Testis (tissue), 2 donors: ENCODE measurements at regions not wholly inside any gene's neighbourhood (a gene's known extent, or its start where the extent isn't known, plus 50 kb on each side); places are given as distances from the start of the nearest gene placed in this dataset.
A peak's percentile ranks its signal among the peaks of the same experiment; 100 is the strongest.

Experiments used
- DNase-seq: peaks from one replicate; pipeline ENCODE4 v3.0.0-alpha.2; 2019
- H3K27ac ChIP-seq, 2 donors: fragments of 200-600 bp; sonication (generic); one replicate each; pipeline ENCODE4 v1.5.1; 2019
- H3K27me3 ChIP-seq: fragments of 200-600 bp; sonication (generic); one replicate; pipeline ENCODE4 v1.5.1; 2019
- H3K36me3 ChIP-seq: fragments of 200-600 bp; sonication (generic); one replicate; pipeline ENCODE4 v1.5.1; 2017; ENCODE audit warnings: low read depth; ENCODE audit errors: missing control alignments
- H3K4me1 ChIP-seq: fragments of 200-600 bp; sonication (generic); one replicate; pipeline ENCODE4 v1.5.1; 2019
- H3K4me3 ChIP-seq, 2 donors: fragments of 200-600 bp; sonication (generic); one replicate each; pipeline ENCODE4 v1.5.1; 2017 to 2019
- H3K9me3 ChIP-seq: fragments of 200-600 bp; sonication (generic); one replicate; pipeline ENCODE4 v1.5.1; 2017
- POLR2A ChIP-seq: fragments of 450-650 bp; IDR thresholded peaks from one replicate; pipeline ENCODE4 v1.6.1; 2017; ENCODE audit warnings: antibody characterized with exemption, mild to moderate bottlenecking, moderate library complexity
- WGBS, 2 donors: methylation state at CpG; one replicate each; pipeline ENCODE4 v1.1.5; 2018; 5-methylcytosine and 5-hydroxymethylcytosine counted together
- intact Hi-C: fragments of 100-400 bp; cut with DNase I; formaldehyde crosslinking; loops from one replicate; pipeline ENCODE4 v1.15.1; 2023; ENCODE audit warnings: low total_unique reads
- TF ChIP-seq, protein P1 (sequence below), 3 experiments: fragments of 450-650 bp in 2 of 3; fragments of 200-600 bp in 1 of 3; sonication (generic) in 1 of 3; IDR thresholded peaks; one replicate each; pipeline ENCODE4 v1.5.1; 2016 to 2019; ENCODE audit warnings: antibody characterized with exemption in 3 of 3, mild to moderate bottlenecking in 2 of 3, moderate library complexity in 1 of 3

DNA sequence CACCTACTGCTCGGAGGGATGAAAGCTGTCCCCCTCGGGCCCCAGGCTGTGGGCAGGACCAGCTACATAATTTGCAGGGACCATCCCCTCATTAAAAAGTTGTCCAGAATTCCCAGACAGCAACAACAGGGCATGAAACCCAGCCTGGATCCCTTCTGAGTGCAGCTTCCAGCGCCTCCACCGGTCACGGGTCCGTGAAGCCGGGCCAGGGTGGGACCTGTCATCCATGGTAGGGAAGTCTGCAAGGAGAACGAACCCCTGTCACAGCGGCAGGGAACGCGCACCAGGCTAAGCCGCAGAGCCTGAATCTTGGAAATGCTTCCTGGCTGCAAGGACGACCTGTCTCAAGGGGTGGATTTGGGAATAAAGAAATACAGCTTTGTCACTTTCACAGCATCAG, 214.2 kb downstream of the RBFOX3 start:
- Histone ChIP-seq H3K9me3 (no peaks in the 10 kb centered on the region), H3K27ac (no peak overlapping the region), H3K4me3 (no peak overlapping the region), H3K4me1 (no peaks in the 10 kb centered on the region), H3K27me3 (no peaks in the 10 kb centered on the region), H3K36me3 (no peaks in the 10 kb centered on the region)
- WGBS, 2 donors = 73 to 90% methylated on average over 8 to 13 of the region's 13 CpGs
- TF ChIP-seq POLR2A = no peak
- intact Hi-C loops = loop anchor here (10.0 kb wide), 1 partner anchor 308 kb away; no protein-coding TSS in a partner anchor
- no peak for DNase-seq

DNA sequence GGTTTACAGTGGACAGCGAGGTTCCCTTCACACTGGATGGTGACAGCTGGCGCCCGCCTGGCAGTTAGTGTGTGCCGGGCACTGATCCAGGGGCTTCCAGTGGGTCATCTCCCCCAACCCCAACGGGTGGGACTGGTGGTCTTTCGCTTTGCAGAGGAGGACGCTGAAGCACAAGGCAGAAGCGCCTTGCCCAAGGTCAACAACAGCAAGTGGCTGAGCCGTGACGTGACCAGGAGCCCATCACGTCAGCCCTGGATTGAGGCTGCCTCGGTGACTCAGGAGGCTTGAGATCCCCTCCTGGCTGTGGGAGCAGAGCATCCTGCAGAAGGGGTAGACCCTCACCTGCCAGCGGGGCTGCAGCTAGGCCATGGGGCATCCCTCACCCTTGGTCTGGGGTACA, 215.3 kb downstream of the RBFOX3 start:
- no peak overlapping the region for H3K27ac ChIP-seq

DNA sequence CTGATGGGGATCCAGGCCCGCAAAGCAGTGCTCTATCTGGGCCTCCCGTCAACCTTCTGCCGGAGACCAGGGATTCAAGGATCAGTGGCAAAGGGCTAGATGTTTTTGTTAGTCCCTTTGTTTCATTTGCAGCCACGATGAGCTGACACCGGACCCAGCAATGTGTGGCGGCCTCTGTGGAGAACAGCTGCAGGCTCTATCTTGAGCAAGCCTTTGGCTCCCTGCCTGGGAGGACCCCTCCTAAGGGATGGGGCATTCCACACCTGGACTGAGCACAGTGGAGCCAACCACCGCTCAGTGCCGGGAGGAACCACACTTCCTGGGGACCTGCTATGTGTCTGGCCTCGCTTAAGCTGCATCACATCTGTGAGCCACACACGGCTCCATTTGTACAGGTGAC, 215.8 kb downstream of the RBFOX3 start:
- no peaks in the 10 kb centered on the region for H3K36me3 ChIP-seq
- no peaks in the 10 kb centered on the region for H3K27me3 ChIP-seq
- DNase-seq = no peak
- TF ChIP-seq, protein P1, sequence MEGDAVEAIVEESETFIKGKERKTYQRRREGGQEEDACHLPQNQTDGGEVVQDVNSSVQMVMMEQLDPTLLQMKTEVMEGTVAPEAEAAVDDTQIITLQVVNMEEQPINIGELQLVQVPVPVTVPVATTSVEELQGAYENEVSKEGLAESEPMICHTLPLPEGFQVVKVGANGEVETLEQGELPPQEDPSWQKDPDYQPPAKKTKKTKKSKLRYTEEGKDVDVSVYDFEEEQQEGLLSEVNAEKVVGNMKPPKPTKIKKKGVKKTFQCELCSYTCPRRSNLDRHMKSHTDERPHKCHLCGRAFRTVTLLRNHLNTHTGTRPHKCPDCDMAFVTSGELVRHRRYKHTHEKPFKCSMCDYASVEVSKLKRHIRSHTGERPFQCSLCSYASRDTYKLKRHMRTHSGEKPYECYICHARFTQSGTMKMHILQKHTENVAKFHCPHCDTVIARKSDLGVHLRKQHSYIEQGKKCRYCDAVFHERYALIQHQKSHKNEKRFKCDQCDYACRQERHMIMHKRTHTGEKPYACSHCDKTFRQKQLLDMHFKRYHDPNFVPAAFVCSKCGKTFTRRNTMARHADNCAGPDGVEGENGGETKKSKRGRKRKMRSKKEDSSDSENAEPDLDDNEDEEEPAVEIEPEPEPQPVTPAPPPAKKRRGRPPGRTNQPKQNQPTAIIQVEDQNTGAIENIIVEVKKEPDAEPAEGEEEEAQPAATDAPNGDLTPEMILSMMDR (IDR thresholded peaks at IDR 0.05) = no peak
- no peak for TF ChIP-seq POLR2A
- H3K4me1 ChIP-seq = no peaks in the 10 kb centered on the region
- H3K27ac ChIP-seq = no peak overlapping the region
- H3K4me3 ChIP-seq = no peak overlapping the region
- intact Hi-C loops = loop anchor here (10.0 kb wide), 1 partner anchor 310 kb away; no protein-coding TSS in a partner anchor
- no peaks in the 10 kb centered on the region for H3K9me3 ChIP-seq
- WGBS, 2 donors = 68 to 72% methylated on average over 8 to 10 of the region's 10 CpGs

More for the DNA sequence above, 215.3 kb downstream of the RBFOX3 start:
- no peaks in the 10 kb centered on the region for H3K4me1 ChIP-seq
- H3K4me3 ChIP-seq = no peak overlapping the region
- TF ChIP-seq, protein P1 (IDR thresholded peaks at IDR 0.05) = no peak
- TF ChIP-seq POLR2A = no peak
- H3K27me3 ChIP-seq = no peaks in the 10 kb centered on the region
- WGBS, 2 donors = 86% methylated on average over 13 of the region's 13 CpGs; no CpG with 5 or more reads in 1 of the 2 donors
- no peak for DNase-seq
- intact Hi-C loops = loop anchor here (10.0 kb wide), 1 partner anchor 309 kb away; no protein-coding TSS in a partner anchor
- no peaks in the 10 kb centered on the region for H3K36me3 ChIP-seq
- H3K9me3 ChIP-seq = no peaks in the 10 kb centered on the region

DNA sequence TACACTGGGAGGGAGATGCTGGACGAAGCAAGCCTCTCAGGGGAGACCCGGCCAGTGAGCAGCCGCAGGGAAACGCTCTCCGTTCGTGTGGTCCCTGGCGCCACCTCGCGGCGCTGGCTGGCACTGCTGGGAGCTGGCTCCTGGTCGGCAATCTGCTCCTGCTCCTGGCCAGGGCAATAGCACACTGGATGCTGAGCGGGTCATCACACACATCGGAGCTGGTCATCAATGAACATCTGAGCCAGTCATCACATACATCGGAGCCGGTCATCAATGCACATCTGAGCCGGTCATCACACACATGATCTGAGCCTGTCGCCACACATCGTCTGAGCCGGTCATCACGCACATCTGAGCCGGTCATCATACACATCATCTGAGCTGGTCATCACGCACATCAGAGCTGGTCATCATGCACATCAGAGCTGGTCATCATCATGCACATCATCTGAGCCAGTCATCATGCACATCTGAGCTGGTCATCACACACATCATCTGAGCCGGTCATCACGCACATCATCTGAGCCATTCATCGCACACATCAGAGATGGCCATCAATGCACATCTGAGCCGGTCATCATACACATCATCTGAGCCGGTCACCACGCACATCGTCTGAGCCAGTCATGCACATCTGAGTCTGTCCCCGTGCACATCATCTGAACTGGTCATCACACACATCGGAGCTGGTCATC, 217.3 kb downstream of the RBFOX3 start:
- peak; percentile 89 for DNase-seq
- no peaks in the 10 kb centered on the region for H3K27me3 ChIP-seq

DNA sequence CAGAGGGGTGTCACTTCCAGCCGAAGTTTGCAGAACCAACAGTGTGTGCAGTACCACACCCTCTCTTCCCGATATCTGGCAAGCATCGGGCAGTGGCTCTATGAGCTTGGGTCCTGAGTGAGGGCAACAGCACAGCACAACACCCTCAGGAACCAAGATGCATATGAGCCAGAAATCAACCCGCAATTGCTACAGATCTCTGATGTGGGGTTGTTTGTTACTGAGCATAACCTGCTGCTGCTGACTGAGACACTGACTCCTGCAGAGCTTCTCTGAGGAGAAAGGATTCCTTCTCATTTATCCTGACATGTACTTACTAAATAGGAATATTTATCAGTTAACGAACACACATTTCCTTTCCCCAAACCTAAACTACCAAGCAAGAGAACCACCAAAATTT, 218.3 kb downstream of the RBFOX3 start:
- intact Hi-C loops = loop anchor here (5.0 to 10.0 kb wide), 2 partner anchors 305 to 312 kb away; no protein-coding TSS in a partner anchor
- H3K36me3 ChIP-seq = no peaks in the 10 kb centered on the region
- H3K27ac ChIP-seq = no peak overlapping the region
- no peaks in the 10 kb centered on the region for H3K4me1 ChIP-seq
- H3K4me3 ChIP-seq = no peak overlapping the region
- DNase-seq = no peak
- H3K27me3 ChIP-seq = no peaks in the 10 kb centered on the region
- no peaks in the 10 kb centered on the region for H3K9me3 ChIP-seq
- TF ChIP-seq, protein P1 (IDR thresholded peaks at IDR 0.05) = no peak
- no peak for TF ChIP-seq POLR2A
- WGBS, 2 donors = 88 to 93% methylated on average over 5 of the region's 5 CpGs

More for the DNA sequence above, 217.3 kb downstream of the RBFOX3 start:
- intact Hi-C loops = loop anchor here (5.0 to 10.0 kb wide), 2 partner anchors 306 to 311 kb away; no protein-coding TSS in a partner anchor
- Histone ChIP-seq H3K4me3 (no peak overlapping the region), H3K9me3 (no peaks in the 10 kb centered on the region), H3K4me1 (no peaks in the 10 kb centered on the region), H3K27ac (no peak overlapping the region), H3K36me3 (no peaks in the 10 kb centered on the region)
- TF ChIP-seq POLR2A = no peak
- TF ChIP-seq, protein P1 (IDR thresholded peaks at IDR 0.05) = peak; percentile 83 to 92 (median 92)
- WGBS, 2 donors = 54 to 56% methylated on average over 25 to 31 of the region's 31 CpGs
